ENCODE measurements at regions not wholly inside any gene's neighbourhood (a gene's known extent, or its start where the extent isn't known, plus 50 kb on each side); places are given as distances from the start of the nearest gene placed in this dataset.

DNA sequence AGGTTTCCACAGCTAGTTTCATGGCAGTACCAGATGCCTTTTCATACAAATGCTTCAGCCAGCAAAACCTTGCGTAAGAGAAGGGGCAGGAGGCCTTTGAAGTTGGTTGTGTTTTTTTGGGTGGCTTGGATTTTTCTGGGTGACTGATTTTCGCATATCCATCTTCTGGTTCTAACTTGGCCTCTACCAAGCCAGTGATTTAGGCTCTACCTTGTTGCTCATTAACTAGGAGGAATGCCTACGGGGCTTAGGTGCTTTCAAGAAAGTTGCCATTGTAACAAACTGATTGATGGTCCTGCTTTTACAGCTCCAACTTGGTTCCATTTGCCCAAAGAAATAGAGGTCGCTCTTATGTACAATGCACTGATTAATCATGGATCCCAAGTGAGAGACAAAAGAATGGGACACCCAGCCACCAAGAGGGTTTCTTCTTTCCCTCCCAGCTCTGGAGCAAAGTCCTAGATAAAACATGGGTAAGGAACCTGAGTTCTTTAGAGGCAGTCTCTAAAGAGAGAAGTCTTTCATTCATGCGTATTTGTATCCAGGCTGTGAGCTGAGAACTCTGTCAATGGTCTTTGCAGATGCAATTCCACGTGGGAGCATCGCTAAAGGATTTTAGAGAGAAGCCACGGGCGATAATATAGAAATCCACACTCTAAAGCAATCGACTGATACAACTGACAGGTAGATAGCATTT is 92.1 kb upstream of the FGFR2 start:
- DNase-seq (no peak), ATAC-seq (replicated peaks in 1 of 2) (no peak)
- peaks cover 12% of the 10 kb centered on the region for H3K27me3 Mint-ChIP-seq (ENCODE audit: low read depth)
- no peak overlapping the region for H3K27ac Mint-ChIP-seq
- H3K9me3 Mint-ChIP-seq: no peaks in the 10 kb centered on the region
- no peak overlapping the region for H3K4me3 Mint-ChIP-seq
- H3K36me3 Mint-ChIP-seq (ENCODE audit: insufficient read depth in 2 of 2): no peaks in the 10 kb centered on the region
- H3K4me1 Mint-ChIP-seq (ENCODE audit: low read depth): no peaks in the 10 kb centered on the region

DNA sequence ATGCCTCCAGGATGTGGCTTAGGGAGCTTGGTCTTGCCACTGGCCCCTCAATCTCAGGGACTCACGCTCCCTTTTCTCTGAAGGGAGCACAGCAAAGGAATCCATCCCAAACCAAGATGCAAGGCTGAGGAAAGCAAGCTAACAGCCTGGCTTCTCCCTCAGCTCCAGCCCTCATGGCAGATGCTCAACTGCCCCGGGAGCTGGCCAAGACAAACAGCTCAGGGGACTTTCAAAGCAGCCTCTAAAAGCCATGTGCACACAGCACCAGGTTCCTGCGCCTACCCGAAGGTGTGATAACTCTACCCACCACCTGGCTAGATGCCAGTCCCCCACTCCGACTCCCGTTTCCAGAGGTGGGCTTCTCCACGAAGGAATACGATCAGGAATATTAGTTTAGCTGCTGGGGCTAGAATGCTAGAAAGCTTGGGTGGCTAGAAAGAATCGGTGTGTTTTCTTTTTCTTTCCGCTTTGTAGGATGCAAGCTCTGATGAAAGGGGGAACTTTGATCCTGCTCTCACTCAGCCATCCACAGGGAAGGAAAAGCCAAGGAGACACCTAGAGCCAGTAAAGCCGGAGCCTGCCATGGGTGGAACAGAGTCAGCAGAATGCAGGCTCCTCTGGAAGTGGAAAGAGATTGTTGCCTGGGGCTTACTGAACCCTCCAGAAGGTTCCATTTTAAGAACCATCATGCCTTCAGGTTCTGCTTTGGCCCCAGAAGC is 89.0 kb upstream of the FGFR2 start:
- Mint-ChIP-seq H3K27me3 (ENCODE audit: low read depth) (peaks cover 12% of the 10 kb centered on the region), H3K4me1 (ENCODE audit: low read depth) (no peaks in the 10 kb centered on the region), H3K4me3 (no peak overlapping the region), H3K9me3 (no peaks in the 10 kb centered on the region), H3K36me3 (ENCODE audit: insufficient read depth in 2 of 2) (no peaks in the 10 kb centered on the region), H3K27ac (no peak overlapping the region)
- DNase-seq (no peak), ATAC-seq (replicated peaks in 1 of 2) (no peak)

DNA sequence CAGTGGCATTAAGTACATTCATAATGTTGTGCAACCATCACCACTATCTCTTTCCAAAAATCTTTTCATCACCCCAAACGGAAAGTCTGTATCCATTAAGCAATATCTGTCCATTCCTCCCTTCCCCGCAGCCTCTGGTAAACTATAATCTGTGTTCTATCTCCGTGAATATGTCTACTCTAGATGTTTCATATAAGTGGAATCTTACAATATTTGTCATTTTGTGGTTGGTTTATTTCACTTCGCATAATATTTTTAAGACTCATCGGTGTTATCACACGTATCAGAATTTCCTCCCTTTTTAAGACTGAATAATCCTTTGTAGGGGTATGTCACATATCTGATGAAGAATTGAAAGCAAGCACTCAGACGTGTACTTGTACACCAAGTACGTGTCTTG is 86.0 kb upstream of the FGFR2 start:
- ATAC-seq (replicated peaks in 1 of 2) (no peak), DNase-seq (no peak)
- Mint-ChIP-seq H3K9me3 (no peaks in the 10 kb centered on the region), H3K27me3 (ENCODE audit: low read depth) (peaks cover 19% of the 10 kb centered on the region), H3K27ac (no peak overlapping the region), H3K36me3 (ENCODE audit: insufficient read depth in 2 of 2) (no peaks in the 10 kb centered on the region), H3K4me3 (no peak overlapping the region), H3K4me1 (ENCODE audit: low read depth) (no peaks in the 10 kb centered on the region)

DNA sequence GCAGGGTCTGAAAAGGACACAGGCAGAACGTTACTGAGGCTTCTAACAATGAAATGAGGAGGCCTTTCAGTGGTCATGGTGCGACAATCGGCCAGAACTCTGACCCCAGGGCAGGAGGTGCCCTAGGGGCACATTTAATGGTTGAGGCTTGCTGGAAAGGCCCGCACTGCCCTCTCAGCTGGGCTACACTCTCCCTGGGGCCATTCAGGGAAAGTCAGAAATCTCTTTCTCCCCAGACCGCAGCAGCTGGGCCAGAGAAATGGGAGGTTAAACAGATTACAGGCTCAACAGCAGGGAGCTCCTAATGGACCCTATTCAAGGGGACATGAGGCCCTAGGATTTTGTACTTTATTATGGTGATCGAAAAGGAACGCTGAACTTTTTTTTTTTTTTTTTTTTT is 85.6 kb upstream of the FGFR2 start:
- Mint-ChIP-seq H3K9me3 (no peaks in the 10 kb centered on the region), H3K27ac (no peak overlapping the region), H3K27me3 (ENCODE audit: low read depth) (peaks cover 17% of the 10 kb centered on the region), H3K4me3 (no peak overlapping the region), H3K36me3 (ENCODE audit: insufficient read depth in 2 of 2) (no peaks in the 10 kb centered on the region), H3K4me1 (ENCODE audit: low read depth) (no peaks in the 10 kb centered on the region)
- ATAC-seq (replicated peaks in 1 of 2) (no peak), DNase-seq (no peak)

GRCh38 chr10:121683366-121683765 is 85.1 kb upstream of the FGFR2 start:
- Mint-ChIP-seq H3K36me3 (ENCODE audit: insufficient read depth in 2 of 2) (no peaks in the 10 kb centered on the region), H3K27ac (no peak overlapping the region), H3K27me3 (ENCODE audit: low read depth) (peaks cover 13% of the 10 kb centered on the region), H3K9me3 (no peaks in the 10 kb centered on the region), H3K4me3 (no peak overlapping the region), H3K4me1 (ENCODE audit: low read depth) (no peaks in the 10 kb centered on the region)
- DNase-seq (no peak), ATAC-seq (replicated peaks in 1 of 2) (no peak)

GRCh38 chr10:121681997-121682687 is 83.9 kb upstream of the FGFR2 start:
- Mint-ChIP-seq H3K27me3 (ENCODE audit: low read depth) (peaks cover 6% of the 10 kb centered on the region), H3K4me3 (no peak overlapping the region), H3K27ac (no peak overlapping the region), H3K9me3 (no peaks in the 10 kb centered on the region), H3K36me3 (ENCODE audit: insufficient read depth in 2 of 2) (no peaks in the 10 kb centered on the region), H3K4me1 (ENCODE audit: low read depth) (no peaks in the 10 kb centered on the region)
- DNase-seq: no peak
- ATAC-seq (replicated peaks in 1 of 2): no peak

GRCh38 chr10:121680879-121681655 is 82.8 kb upstream of the FGFR2 start:
- no peak for ATAC-seq (replicated peaks in 1 of 2)
- no peak for DNase-seq
- H3K27me3 Mint-ChIP-seq (ENCODE audit: low read depth): peaks cover 6% of the 10 kb centered on the region
- no peak overlapping the region for H3K4me3 Mint-ChIP-seq
- no peaks in the 10 kb centered on the region for H3K9me3 Mint-ChIP-seq
- no peak overlapping the region for H3K27ac Mint-ChIP-seq
- H3K36me3 Mint-ChIP-seq (ENCODE audit: insufficient read depth in 2 of 2): no peaks in the 10 kb centered on the region
- H3K4me1 Mint-ChIP-seq (ENCODE audit: low read depth): no peaks in the 10 kb centered on the region

GRCh38 chr10:121679916-121680315 is 81.7 kb upstream of the FGFR2 start:
- H3K36me3 Mint-ChIP-seq (ENCODE audit: insufficient read depth in 2 of 2): no peaks in the 10 kb centered on the region
- no peak for DNase-seq
- no peak overlapping the region for H3K27ac Mint-ChIP-seq
- no peak for ATAC-seq (replicated peaks in 1 of 2)
- no peak overlapping the region for H3K4me3 Mint-ChIP-seq
- no peaks in the 10 kb centered on the region for H3K4me1 Mint-ChIP-seq (ENCODE audit: low read depth)
- H3K9me3 Mint-ChIP-seq: no peaks in the 10 kb centered on the region
- H3K27me3 Mint-ChIP-seq (ENCODE audit: low read depth): peaks cover 6% of the 10 kb centered on the region

DNA sequence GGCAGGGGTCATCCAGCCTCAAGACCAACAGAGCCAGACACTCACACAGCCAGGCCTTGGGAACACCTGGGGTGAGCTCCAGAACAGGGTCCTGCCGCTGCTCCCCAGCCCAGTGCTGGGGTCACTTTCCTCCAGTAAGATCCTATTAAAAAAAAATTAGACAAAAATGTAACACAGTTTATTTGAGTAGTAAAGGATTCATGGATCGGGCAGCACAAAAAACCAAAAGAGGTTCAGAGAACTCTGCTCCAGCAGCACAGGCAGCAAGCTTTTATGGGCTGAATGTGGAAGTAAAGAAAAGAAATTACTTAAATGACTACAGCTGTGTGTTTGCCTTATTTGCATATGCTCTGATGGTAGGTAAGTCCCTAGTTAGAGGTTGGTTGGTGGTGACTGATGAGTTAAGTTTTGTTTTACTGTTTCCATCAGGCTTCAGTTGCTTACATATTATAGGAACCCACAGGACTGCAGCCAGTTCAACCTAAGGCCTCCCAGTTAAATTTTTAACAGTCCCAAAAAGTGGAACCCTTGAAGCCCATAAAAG is 80.5 kb upstream of the FGFR2 start:
- Mint-ChIP-seq H3K27me3 (ENCODE audit: low read depth) (peaks cover 6% of the 10 kb centered on the region), H3K4me3 (no peak overlapping the region), H3K27ac (no peak overlapping the region), H3K9me3 (no peaks in the 10 kb centered on the region), H3K4me1 (ENCODE audit: low read depth) (no peaks in the 10 kb centered on the region), H3K36me3 (ENCODE audit: insufficient read depth in 2 of 2) (no peaks in the 10 kb centered on the region)
- ATAC-seq (replicated peaks in 1 of 2) (peak; percentile 51 to 78), DNase-seq (no peak)

GRCh38 chr10:121677880-121678279 is 79.6 kb upstream of the FGFR2 start:
- H3K4me1 Mint-ChIP-seq (ENCODE audit: low read depth): no peaks in the 10 kb centered on the region
- no peak overlapping the region for H3K4me3 Mint-ChIP-seq
- H3K27me3 Mint-ChIP-seq (ENCODE audit: low read depth): peaks cover 6% of the 10 kb centered on the region

GRCh38 chr10:121675344-121675743 is 77.1 kb upstream of the FGFR2 start:
- Mint-ChIP-seq H3K4me1 (ENCODE audit: low read depth) (no peaks in the 10 kb centered on the region), H3K4me3 (no peak overlapping the region), H3K27ac (no peak overlapping the region), H3K9me3 (no peaks in the 10 kb centered on the region), H3K36me3 (ENCODE audit: insufficient read depth in 2 of 2) (no peaks in the 10 kb centered on the region), H3K27me3 (ENCODE audit: low read depth) (peaks cover under 1% of the 10 kb centered on the region)
- no peak for ATAC-seq (replicated peaks in 1 of 2)
- no peak for DNase-seq

More at GRCh38 chr10:121677880-121678279, 79.6 kb upstream of the FGFR2 start:
- DNase-seq (no peak), ATAC-seq (replicated peaks in 1 of 2) (no peak)
- H3K9me3 Mint-ChIP-seq: no peaks in the 10 kb centered on the region
- no peak overlapping the region for H3K27ac Mint-ChIP-seq
- no peaks in the 10 kb centered on the region for H3K36me3 Mint-ChIP-seq (ENCODE audit: insufficient read depth in 2 of 2)

DNA sequence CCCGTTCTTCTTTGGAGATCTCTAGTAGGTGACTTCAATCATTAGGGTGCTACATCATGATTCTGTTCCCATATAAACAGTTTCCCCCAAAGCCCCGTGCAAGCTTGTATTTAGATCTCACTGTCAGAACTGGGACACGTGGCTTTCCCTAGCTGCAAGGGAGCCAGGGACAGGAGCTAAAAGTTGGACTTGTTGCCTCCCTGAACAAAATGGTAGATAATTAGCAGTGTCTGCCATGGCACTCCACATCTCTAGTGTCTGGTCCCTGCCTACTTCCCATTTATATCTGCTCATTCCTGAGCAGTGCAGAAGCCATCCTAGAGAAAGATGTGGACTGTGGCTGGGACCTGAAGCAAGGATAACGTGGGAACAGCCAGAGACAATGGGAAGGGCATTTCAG is 76.6 kb upstream of the FGFR2 start:
- no peaks in the 10 kb centered on the region for H3K4me1 Mint-ChIP-seq (ENCODE audit: low read depth)
- ATAC-seq (replicated peaks in 1 of 2) (no peak), DNase-seq (no peak)
- no peaks in the 10 kb centered on the region for H3K27me3 Mint-ChIP-seq (ENCODE audit: low read depth)
- H3K36me3 Mint-ChIP-seq (ENCODE audit: insufficient read depth in 2 of 2): no peaks in the 10 kb centered on the region
- H3K27ac Mint-ChIP-seq: no peak overlapping the region
- no peaks in the 10 kb centered on the region for H3K9me3 Mint-ChIP-seq
- no peak overlapping the region for H3K4me3 Mint-ChIP-seq

GRCh38 chr10:121672733-121673132 is 74.5 kb upstream of the FGFR2 start:
- H3K27me3 Mint-ChIP-seq (ENCODE audit: low read depth): peaks cover 16% of the 10 kb centered on the region
- no peak overlapping the region for H3K4me3 Mint-ChIP-seq
- no peaks in the 10 kb centered on the region for H3K4me1 Mint-ChIP-seq (ENCODE audit: low read depth)
- ATAC-seq (replicated peaks in 1 of 2) (no peak), DNase-seq (no peak)
- H3K36me3 Mint-ChIP-seq (ENCODE audit: insufficient read depth in 2 of 2): no peaks in the 10 kb centered on the region
- no peaks in the 10 kb centered on the region for H3K9me3 Mint-ChIP-seq
- H3K27ac Mint-ChIP-seq: no peak overlapping the region

All from activated T-cell treated with anti-CD3 and anti-CD28 coated beads, Interleukin-2, amount 50 U/mL, for 72 hours (primary cell).